Keratinocyte (primary cell): ENCODE measurements at regions not wholly inside any gene's neighbourhood (a gene's known extent, or its start where the extent isn't known, plus 50 kb on each side); places are given as distances from the start of the nearest gene placed in this dataset.

Experiments used
- EZH2 ChIP-seq: IDR thresholded peaks from one replicate; pipeline ENCODE4 v1.6.1; 2012; ENCODE audit warnings: inconsistent platforms, mild to moderate bottlenecking, low read length, moderate library complexity
- TF ChIP-seq, protein P1 (sequence below), 3 experiments: IDR thresholded peaks in 1 of 3; conservative IDR thresholded peaks in 1 of 3; optimal IDR thresholded peaks in 1 of 3; 2 replicates in 2 of 3; 3 replicates in 1 of 3; pipeline versions ENCODE3 to v1.5.1; 2011; ENCODE audit warnings: low read length in 3 of 3, mild to moderate bottlenecking in 3 of 3, moderate library complexity in 2 of 3, control low read depth in 1 of 3, inconsistent platforms in 1 of 3; ENCODE audit not compliant: insufficient read depth in 2 of 3; ENCODE audit errors: extremely low read depth in 1 of 3

DNA sequence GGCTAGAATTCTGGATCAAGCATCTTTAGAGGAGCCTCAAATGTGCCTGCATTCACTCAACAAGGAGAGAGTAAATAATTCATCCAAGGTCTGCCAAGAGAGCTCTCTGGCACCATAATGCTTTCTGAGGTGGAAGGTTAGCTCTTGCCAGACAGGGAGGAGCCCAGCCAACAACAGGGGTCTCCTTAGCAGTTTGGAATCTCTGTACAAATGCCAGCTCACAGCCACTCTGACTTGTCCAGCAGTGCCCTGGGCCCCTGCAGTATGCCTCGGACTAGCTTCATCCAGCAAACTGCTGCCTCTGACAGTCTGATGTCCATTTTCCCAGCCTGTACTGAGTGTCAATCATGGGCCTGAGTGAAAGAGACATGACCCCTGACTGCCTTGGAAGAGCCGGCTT is 127.2 kb upstream of the SLC44A1 start:
- TF ChIP-seq, protein P1, sequence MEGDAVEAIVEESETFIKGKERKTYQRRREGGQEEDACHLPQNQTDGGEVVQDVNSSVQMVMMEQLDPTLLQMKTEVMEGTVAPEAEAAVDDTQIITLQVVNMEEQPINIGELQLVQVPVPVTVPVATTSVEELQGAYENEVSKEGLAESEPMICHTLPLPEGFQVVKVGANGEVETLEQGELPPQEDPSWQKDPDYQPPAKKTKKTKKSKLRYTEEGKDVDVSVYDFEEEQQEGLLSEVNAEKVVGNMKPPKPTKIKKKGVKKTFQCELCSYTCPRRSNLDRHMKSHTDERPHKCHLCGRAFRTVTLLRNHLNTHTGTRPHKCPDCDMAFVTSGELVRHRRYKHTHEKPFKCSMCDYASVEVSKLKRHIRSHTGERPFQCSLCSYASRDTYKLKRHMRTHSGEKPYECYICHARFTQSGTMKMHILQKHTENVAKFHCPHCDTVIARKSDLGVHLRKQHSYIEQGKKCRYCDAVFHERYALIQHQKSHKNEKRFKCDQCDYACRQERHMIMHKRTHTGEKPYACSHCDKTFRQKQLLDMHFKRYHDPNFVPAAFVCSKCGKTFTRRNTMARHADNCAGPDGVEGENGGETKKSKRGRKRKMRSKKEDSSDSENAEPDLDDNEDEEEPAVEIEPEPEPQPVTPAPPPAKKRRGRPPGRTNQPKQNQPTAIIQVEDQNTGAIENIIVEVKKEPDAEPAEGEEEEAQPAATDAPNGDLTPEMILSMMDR (optimal IDR thresholded peaks at IDR 0.05 in 1 of 3, IDR thresholded peaks at IDR 0.05 in 1 of 3, conservative IDR thresholded peaks at IDR 0.05 in 1 of 3; ENCODE audit: extremely low read depth in 1 of 3, insufficient read depth in 2 of 3, low read length in 3 of 3) = no peak
- no peak for TF ChIP-seq EZH2
